CD4-positive, alpha-beta T cell treated with Interferon alpha-2 for 1 hour (primary cell): ENCODE measurements at regions not wholly inside any gene's neighbourhood (a gene's known extent, or its start where the extent isn't known, plus 50 kb on each side); places are given as distances from the start of the nearest gene placed in this dataset.

Experiments
- DNase-seq, 2 donors: peaks; one replicate each; pipeline ENCODE4 v3.0.0-alpha.2; 2020 to 2022

DNA sequence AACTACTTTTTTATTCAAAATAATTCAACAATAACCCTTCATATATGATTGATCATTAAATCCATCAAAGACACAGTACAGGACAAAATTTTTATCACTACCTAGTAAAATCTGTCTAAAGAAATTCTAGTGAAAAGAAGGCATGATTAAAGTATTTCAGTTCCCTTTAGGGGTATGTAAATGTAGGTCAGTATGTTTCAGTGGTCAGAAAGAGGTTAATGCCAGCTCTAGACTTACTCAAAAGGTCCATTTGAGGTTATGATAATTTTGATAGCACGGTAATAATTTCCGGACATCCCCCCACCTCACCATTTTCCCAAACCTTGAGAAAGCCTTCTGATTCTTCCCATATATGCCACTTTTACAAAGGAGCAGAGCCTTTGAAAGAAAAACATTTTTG, 193.5 kb upstream of the ID4 start:
- DNase-seq = no peak

DNA sequence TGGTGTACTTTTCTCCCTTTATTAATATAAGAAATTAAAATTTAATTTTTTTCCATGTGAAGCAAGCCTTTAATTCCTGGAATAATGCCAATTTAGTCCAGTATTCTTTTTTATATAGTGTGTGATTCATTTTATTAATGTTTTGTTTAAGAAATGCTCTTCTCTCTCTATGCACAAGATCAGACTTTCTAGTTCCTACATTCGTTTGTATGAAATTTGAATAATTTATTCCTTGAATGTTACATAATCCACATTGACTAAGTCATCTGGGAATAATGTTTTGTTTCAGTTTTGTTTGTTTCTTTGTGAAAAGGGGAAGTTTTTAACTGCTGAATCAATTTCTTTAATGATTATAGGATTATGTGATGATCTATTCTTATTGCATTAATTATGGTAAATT, 181.4 kb upstream of the ID4 start:
- no peak for DNase-seq

DNA sequence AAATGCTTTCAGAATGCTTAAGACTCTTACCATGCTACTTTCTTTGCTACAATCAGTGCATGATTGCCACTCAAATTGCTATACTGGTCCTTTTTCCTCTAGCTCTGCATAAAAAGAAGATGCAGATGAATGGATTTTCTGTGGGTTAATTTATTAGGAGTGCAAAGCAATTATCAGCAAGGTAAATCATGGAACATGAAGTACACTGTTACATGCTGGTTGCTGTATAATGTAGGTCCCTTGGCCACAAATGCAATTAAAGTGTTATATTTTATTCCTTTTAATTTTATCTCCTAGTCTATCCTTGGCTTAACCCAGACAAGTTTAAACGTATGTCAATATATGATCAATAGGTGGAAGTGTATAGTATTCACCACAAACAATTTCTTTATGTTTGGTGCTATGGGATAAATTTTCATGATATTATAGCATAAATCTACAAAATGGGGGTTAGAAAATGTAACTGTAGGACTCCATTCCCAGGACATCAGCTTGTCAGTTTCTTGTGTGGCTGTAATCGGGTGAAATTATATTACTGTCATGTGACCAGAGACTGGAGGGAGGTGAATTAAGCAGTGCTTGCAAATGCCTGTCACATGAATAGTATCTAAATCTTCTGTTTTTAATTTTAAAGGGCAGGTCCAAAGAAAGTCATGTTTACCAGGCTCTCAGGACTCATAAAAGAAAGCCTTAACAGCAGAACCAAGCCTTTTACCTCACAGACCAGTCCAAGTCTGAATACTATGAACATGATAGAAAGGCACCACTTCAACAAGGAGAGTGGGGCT, 176.9 kb upstream of the ID4 start:
- no peak for DNase-seq

- no peak for DNase-seq
These were observed 174.3 kb upstream of the ID4 start for GRCh38 chr6:19662911-19663310.

DNA sequence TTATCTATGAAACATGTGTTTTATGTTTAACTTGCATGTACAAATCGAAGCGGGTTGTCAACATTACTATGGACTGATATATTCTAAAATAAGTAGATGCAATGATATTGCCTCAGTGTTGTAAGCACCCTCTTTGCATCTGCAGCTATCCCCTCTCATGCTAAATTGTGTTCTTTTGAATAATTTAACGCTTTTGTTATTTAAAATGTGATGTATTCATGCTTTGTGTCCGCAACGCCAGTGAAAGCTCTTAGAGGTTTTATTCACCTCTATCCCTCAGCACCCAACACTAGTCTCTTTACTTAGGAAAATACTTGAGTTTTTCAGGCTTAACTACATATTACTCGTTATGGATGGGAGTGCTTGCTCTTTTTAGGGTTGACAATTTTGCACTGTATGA, 173.7 kb upstream of the ID4 start:
- no peak for DNase-seq

GRCh38 chr6:19664050-19664449, 173.1 kb upstream of the ID4 start:
- no peak for DNase-seq

DNA sequence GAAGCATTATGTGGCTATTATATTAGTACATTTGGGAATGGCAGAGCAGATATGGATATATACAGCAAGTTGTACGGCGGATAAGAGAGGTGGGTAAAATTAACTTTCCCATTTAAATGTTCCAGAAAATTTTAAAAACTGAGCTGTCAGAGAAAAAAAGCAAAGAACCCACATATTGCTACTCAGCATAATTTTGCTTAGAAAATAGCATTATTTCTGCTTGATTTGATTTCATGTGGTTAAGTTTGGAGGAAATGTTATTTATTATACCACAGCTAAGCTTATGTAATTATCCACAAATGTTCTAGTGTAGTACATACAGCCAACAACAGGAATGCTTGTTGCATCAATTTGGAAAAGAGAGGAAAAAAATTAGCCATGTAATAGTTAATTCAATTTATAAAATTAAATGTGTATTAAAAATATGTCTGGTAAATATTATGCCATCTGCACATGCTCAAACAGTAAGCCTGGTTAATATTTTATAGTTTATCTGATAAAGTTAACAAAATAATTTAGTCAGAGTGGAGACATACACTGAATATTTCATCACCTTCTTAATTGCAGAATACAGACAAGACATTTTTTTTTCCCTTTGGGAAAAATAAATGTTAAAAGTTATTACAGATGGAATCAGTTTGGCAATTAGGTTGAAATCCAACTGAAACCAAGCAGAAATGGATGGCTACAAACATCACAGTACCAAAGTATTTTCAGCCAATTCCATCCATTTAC, 172.1 kb upstream of the ID4 start:
- DNase-seq = no peak

- no peak for DNase-seq
These were observed 171.6 kb upstream of the ID4 start for GRCh38 chr6:19665613-19665909.

DNA sequence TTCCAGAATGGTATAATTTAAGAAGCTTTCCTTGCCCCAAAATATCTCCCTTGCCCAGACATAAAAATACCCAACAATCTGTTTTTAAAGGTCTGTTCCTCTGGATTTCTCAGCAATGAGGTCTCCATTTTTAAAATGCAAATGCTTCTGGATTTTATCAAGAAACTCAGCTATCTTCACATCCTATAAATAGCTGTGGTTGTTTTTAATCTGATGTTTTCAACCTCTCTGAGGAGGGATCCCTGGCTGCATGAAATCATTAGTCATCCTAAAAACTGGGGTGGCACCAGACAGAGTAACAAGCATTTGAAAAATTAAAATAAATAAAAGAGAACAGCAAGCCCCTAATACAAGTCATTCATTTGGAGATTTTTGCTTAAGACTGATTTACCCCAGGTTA, 168.5 kb upstream of the ID4 start:
- DNase-seq = no peak

DNA sequence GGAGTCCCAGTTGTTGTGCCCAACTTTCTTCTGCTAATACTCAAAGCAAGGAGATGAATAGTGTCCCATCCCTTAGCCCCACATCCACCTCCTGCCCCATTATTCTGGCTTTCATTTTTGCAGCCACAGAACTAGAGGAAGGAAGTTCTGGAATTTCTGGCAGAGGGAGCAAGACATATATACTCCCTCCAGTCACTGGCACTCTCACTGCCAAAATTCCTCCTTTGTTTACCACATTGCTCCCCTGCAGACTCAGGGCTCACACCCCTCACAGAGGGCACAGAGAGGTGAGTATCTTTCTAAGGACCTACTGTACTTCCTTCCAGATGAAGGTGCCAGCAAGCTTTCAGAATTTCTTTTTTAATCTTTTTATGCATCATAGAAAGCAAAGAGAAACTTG, 168.0 kb upstream of the ID4 start:
- no peak for DNase-seq

DNA sequence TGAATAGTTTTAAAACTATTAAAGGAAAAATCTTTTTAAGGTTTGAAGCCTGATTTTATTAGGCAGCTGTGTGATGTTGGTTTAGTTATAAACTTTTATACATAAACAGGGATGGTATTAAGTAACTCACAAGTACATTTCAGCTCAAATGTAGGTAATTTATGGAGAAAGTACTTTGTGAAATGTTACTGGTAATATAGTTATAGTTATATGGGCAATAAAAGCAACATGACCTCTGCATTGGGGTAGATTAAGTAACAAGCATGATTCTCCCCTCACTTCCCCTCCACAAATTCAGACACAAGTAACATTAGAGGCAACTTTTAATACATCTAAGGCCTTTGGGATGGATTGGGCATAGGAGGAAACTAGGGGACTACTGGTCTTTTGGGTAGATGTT, 154.3 kb upstream of the ID4 start:
- no peak for DNase-seq

DNA sequence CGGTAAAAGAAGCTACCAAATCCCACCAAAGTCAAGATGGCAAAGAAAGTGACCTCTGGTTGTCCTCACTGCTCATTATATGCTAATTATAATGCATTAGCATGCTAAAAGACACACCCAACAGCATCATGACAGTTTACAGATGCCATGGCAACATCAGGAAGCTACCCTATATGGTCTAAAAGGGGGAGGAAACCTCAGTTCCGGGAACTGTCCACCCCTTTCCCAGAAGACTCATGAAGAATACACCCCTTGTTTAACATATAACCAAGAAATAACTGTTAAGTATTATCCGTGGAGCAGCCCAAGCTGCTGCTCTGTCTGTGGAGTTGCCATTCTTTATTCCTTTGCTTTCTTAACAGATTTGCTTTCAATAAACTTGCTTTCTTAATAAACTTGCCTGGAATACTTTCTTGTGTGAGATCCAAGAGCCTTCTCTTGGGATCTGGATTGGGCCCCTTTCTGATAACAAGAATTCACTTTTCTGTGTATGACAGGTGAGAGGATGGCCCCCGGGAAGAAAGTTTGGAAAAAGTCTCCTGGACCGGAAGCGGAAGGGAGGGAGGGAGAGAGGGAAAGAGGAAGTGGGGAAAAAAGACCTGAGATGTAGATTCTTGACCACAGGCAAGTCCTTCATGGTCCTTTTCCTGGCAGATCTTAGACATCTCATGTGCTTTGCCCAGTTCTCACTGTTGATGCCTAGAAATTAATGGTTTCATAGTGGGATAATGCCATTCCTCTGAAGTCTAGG, 146.7 kb upstream of the ID4 start:
- no peak for DNase-seq

GRCh38 chr6:19691465-19692167, 145.6 kb upstream of the ID4 start:
- DNase-seq = no peak

DNA sequence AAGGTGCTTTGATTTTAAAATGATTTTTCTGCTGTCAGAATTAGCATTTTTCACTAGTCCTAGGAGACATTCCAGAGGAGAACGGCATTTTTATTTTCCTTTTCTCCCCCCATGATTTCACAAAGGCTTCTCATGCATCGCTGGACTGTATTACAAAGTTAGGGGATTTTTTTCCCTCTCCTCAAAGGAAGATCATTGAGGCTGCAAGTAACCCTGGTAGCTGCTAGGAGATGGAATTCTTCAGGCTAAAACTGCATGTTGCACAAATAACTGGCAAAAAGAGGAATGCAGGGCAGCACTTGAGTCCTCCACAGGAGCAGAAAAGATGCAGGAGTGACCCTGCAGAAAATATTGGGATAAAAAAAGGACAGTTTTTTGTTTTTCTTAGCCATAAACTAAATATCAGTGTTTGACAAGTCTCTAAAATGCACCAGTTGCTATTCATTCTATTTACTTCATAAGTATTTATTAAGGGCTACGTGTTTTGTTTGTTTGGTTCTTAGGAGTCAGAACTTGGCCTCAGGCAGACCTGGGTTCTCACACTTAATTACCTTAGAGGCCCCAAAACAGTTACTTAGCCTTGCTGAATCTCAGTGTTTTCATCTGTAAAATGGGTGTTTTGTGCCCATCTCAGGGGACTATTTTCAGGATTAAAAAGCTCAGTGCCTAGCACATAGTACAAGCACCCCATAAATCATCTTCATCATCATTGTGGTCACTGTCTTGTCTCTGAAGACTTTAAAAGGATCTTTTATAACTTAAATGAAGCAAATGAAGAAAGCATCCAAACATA, 144.5 kb upstream of the ID4 start:
- no peak for DNase-seq

DNA sequence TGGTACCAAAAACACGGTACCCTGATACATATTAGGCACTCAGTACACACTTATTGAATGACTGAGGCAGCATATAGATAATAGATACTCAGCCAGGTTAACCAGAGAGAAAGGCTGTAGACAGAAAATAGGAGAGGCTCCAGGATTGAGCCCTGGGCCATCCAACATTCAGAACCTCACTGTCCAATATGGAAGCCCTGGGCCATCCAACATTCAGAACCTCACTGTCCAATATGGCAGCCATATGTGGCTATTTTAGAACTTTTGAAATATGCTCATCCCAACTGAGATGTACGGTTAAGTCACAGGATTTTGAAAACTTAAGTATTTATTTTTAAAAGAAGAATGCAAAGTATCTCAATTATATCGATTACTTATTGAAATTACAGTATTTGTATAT, 142.5 kb upstream of the ID4 start:
- DNase-seq = no peak

DNA sequence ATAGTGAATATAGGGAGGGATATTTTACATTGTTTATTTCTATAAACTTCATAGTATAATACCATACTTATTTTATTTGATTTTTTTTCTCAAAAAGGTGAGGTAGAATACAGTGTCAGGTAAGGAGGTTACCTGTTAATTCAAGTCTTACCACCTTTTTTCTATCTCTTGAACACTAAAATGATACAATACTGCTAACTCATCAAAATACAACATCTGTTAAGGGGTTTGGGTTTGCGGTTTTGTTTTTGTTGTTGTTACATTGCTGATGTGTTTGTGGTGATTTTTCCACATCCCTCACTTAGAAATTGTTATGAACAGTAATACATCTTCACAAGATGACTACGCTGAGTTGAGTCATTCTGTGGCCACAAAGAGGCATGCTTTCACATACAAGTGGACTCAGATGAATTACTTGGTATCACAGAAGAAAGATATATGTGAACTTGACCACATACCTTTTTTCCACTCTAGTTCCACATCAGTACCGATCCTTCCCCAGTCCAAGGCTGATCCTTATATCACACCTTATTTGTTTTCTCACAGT, 139.4 kb upstream of the ID4 start:
- no peak for DNase-seq

DNA sequence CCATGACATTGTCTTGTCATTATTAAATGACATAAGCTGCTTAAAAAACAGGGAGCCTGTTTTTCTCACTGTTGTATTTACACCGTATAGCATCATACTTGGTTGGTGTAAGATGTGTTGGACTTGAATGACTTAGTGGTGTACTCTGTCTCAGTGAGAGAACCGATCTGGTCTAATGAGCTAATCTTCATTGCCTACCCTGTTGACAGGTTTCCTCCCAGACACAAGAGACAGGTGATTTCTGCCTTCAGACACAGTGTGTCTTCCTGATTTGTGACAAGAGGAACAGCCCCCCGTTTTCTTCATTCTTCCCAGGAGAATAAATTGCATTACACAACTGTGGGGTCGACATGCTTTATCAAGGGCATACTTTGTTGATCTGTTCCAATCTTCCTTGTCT, 137.2 kb upstream of the ID4 start:
- no peak for DNase-seq

GRCh38 chr6:19705606-19706005, 131.6 kb upstream of the ID4 start:
- DNase-seq = no peak

GRCh38 chr6:19712012-19712688, 125.0 kb upstream of the ID4 start:
- DNase-seq = no peak

- DNase-seq = no peak
These were observed 124.2 kb upstream of the ID4 start for GRCh38 chr6:19712998-19713397.

DNA sequence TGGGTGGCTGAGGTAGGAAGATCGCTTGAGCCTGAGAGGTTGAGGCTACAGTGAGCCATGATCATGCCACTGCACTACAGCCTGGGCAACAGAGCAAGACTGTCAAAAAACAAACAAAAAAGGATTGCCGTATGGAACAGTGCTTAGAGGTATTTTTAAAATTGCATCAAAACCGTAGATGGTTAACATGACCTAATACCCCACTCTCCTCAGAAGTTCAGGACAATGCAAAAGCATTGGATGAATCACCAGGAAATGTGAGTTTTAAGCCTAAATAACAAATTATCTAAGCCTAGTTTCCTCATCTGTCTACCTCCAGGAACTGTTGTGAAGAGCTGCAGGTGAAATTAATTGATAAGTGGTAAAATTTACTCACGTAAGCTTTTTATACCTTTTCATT, 123.8 kb upstream of the ID4 start:
- no peak for DNase-seq

DNA sequence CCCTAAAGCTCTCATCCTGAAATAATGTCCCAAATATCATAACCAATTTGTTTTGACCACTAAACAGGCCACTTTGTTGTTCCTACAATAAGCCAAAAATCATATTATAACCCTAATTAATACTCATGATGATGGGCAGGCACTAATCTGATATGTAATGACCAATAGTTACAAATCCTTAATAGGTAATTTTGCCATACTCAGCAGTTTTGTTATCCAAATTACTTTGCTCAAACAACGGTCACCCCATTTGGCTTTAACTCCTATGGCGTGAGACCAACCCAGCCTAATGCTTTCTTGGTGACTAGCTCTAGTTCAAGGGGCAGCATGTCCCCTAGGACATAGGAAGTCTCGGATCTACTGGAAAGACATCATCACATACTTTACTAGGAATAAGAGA, 123.2 kb upstream of the ID4 start:
- DNase-seq = no peak
